ENCODE measurements at regions not wholly inside any gene's neighbourhood (a gene's known extent, or its start where the extent isn't known, plus 50 kb on each side); places are given as distances from the start of the nearest gene placed in this dataset.
"Not testable (repeated sequence)": the region's sequence is repeated elsewhere in the genome, so short reads cannot be mapped to it uniquely, and the experiment has no call there.

GRCh38 chr1:192907545-192908243 lies 98.9 kb downstream of the RGS2 start:
- no peak for DNase-seq

- not testable (repeated sequence) for DNase-seq
These were observed 103.2 kb downstream of the RGS2 start for GRCh38 chr1:192911896-192912656.

GRCh38 chr1:192913683-192914082 lies 104.8 kb downstream of the RGS2 start:
- no peak for DNase-seq

GRCh38 chr1:192914092-192914491 lies 105.3 kb downstream of the RGS2 start:
- no peak for DNase-seq

GRCh38 chr1:192914696-192915095 lies 105.9 kb downstream of the RGS2 start:
- DNase-seq = no peak

- DNase-seq = no peak
These were observed 107.2 kb downstream of the RGS2 start for GRCh38 chr1:192916021-192916420.

- DNase-seq = no peak
These were observed 109.4 kb downstream of the RGS2 start for GRCh38 chr1:192918259-192918658.

GRCh38 chr1:192920412-192920811 lies 111.6 kb downstream of the RGS2 start:
- DNase-seq = no peak

- DNase-seq = no peak
These were observed 116.8 kb downstream of the RGS2 start for GRCh38 chr1:192925609-192926008.

- DNase-seq = no peak
These were observed 117.9 kb downstream of the RGS2 start for GRCh38 chr1:192926736-192927135.

- no peak for DNase-seq
These were observed 118.7 kb downstream of the RGS2 start for GRCh38 chr1:192927496-192927895.

GRCh38 chr1:192929597-192929996 lies 120.8 kb downstream of the RGS2 start:
- no peak for DNase-seq

- DNase-seq = no peak
These were observed 124.9 kb downstream of the RGS2 start for GRCh38 chr1:192933744-192934143.

- no peak for DNase-seq
These were observed 122.7 kb downstream of the UCHL5 start for GRCh38 chr1:192936313-192937018.

GRCh38 chr1:192937128-192937527 lies 122.0 kb downstream of the UCHL5 start:
- DNase-seq = no peak

GRCh38 chr1:192939440-192939839 lies 119.7 kb downstream of the UCHL5 start:
- DNase-seq = no peak

- no peak for DNase-seq
These were observed 118.5 kb downstream of the UCHL5 start for GRCh38 chr1:192940658-192941057.

GRCh38 chr1:192941722-192942411 lies 117.3 kb downstream of the UCHL5 start:
- DNase-seq = no peak

GRCh38 chr1:192943108-192943507 lies 116.1 kb downstream of the UCHL5 start:
- no peak for DNase-seq

GRCh38 chr1:192943522-192943921 lies 115.6 kb downstream of the UCHL5 start:
- DNase-seq = no peak

- no peak for DNase-seq
These were observed 113.6 kb downstream of the UCHL5 start for GRCh38 chr1:192945390-192946130.

- no peak for DNase-seq
These were observed 109.4 kb downstream of the UCHL5 start for GRCh38 chr1:192949783-192950182.

GRCh38 chr1:192950926-192951325 lies 108.2 kb downstream of the UCHL5 start:
- no peak for DNase-seq

Measured in NCI-H446 treated with DMSO at 0.1 percent for 48 hours (cell line).